ENCODE measurements at regions not wholly inside any gene's neighbourhood (a gene's known extent, or its start where the extent isn't known, plus 50 kb on each side); places are given as distances from the start of the nearest gene placed in this dataset.
"Not testable (repeated sequence)": the region's sequence is repeated elsewhere in the genome, so short reads cannot be mapped to it uniquely, and the experiment has no call there.

- H3K4me2 ChIP-seq, result no peak overlapping the region
- H3K4me3 ChIP-seq (ENCODE audit: low read depth in 2 of 2, low read length in 1 of 2), result no peak overlapping the region
- ChIA-PET POLR2A (no interaction called here), CTCF (no interaction called here)
- H3F3A ChIP-seq (replicated peaks; ENCODE audit: insufficient read depth), result no peaks in the 10 kb centered on the region
- H3K9ac ChIP-seq, result no peak overlapping the region
- no peak for TF ChIP-seq ELF1 (IDR thresholded peaks at IDR 0.05)
- H3K9me2 ChIP-seq, result no peaks in the 10 kb centered on the region
- no peaks in the 10 kb centered on the region for H3K27me3 ChIP-seq (ENCODE audit: insufficient read depth)
- H3K9me3 ChIP-seq, result no peaks in the 10 kb centered on the region
- no peak overlapping the region for H3K27ac ChIP-seq (ENCODE audit: low read depth in 2 of 2, low read length in 1 of 2)
- DNase-seq, result no peak
- H3K36me3 ChIP-seq (replicated peaks in 1 of 2; ENCODE audit: control insufficient read depth in 1 of 2, insufficient read depth in 2 of 2, low read length in 1 of 2), result no peaks in the 10 kb centered on the region
- H2AFZ ChIP-seq (ENCODE audit: low read depth), result no peak overlapping the region
- H4K20me1 ChIP-seq (ENCODE audit: insufficient read depth), result no peaks in the 10 kb centered on the region
- no peaks in the 10 kb centered on the region for H3K4me1 ChIP-seq (ENCODE audit: control insufficient read depth in 1 of 2, insufficient read depth in 2 of 2, low read depth in 1 of 2, low read length in 1 of 2)
- 15% methylated on average over 13 of the region's 14 CpGs for WGBS (ENCODE audit: low lambda C conversion rate)
- no peaks in the 10 kb centered on the region for H3K79me2 ChIP-seq (ENCODE audit: insufficient read depth)
Observed at GRCh38 chr13:111590796-111591195, 270.4 kb downstream of the TEX29 start.

GRCh38 chr13:111593490-111593889 is 273.0 kb downstream of the TEX29 start:
- POLR2A ChIA-PET, result not testable (repeated sequence)

GRCh38 chr13:111594606-111595005 is 274.2 kb downstream of the TEX29 start:
- Histone ChIP-seq H3K9me2 (no peaks in the 10 kb centered on the region), H3K9ac (no peak overlapping the region), H3K9me3 (no peaks in the 10 kb centered on the region), H2AFZ (ENCODE audit: low read depth) (no peak overlapping the region), H3K4me2 (no peak overlapping the region), H3K79me2 (ENCODE audit: insufficient read depth) (no peaks in the 10 kb centered on the region), H3K27me3 (ENCODE audit: insufficient read depth) (no peaks in the 10 kb centered on the region), H3K4me1 (ENCODE audit: control insufficient read depth in 1 of 2, insufficient read depth in 2 of 2, low read depth in 1 of 2, low read length in 1 of 2) (no peaks in the 10 kb centered on the region), H4K20me1 (ENCODE audit: insufficient read depth) (no peaks in the 10 kb centered on the region), H3K4me3 (ENCODE audit: low read depth in 2 of 2, low read length in 1 of 2) (no peak overlapping the region), H3K36me3 (replicated peaks in 1 of 2; ENCODE audit: control insufficient read depth in 1 of 2, insufficient read depth in 2 of 2, low read length in 1 of 2) (no peaks in the 10 kb centered on the region), H3K27ac (ENCODE audit: low read depth in 2 of 2, low read length in 1 of 2) (no peak overlapping the region), H3F3A (replicated peaks; ENCODE audit: insufficient read depth) (no peaks in the 10 kb centered on the region)
- 25% methylated on average over 10 of the region's 10 CpGs for WGBS (ENCODE audit: low lambda C conversion rate)
- no peak for DNase-seq
- TF ChIP-seq SIN3A (IDR thresholded peaks at IDR 0.05; ENCODE audit: borderline replicate concordance, low read depth, low read length), result no peak
- no peak for TF ChIP-seq EP300 (IDR thresholded peaks at IDR 0.05; ENCODE audit: borderline replicate concordance in 1 of 2, low read depth in 1 of 2, low read length in 1 of 2)
- no peak for TF ChIP-seq ELF1 (IDR thresholded peaks at IDR 0.05)
- TF ChIP-seq TCF12 (IDR thresholded peaks at IDR 0.05), result no peak
- TF ChIP-seq USF2 (IDR thresholded peaks at IDR 0.05; ENCODE audit: borderline replicate concordance, low read depth, low read length), result no peak
- TF ChIP-seq RFX5 (IDR thresholded peaks at IDR 0.05; ENCODE audit: low read length), result no peak
- no peak for TF ChIP-seq FOSL2 (IDR thresholded peaks at IDR 0.05; ENCODE audit: borderline replicate concordance, low read depth)
- no peak for TF ChIP-seq RCOR1 (IDR thresholded peaks at IDR 0.05; ENCODE audit: low read length)
- TF ChIP-seq GATA2 (CRISPR knock-in tag; IDR thresholded peaks at IDR 0.05), result no peak
- no peak for TF ChIP-seq GABPA (IDR thresholded peaks at IDR 0.05; ENCODE audit: low read depth)
- ChIA-PET POLR2A (no interaction called here), CTCF (no interaction called here)

More at GRCh38 chr13:111593490-111593889, 273.0 kb downstream of the TEX29 start:
- H3K9me3 ChIP-seq; DNase-seq; H3K9me2 ChIP-seq; H3K4me3 ChIP-seq (ENCODE audit: low read depth in 2 of 2, low read length in 1 of 2); H3K4me2 ChIP-seq; H3F3A ChIP-seq (replicated peaks; ENCODE audit: insufficient read depth); H3K36me3 ChIP-seq (replicated peaks in 1 of 2; ENCODE audit: control insufficient read depth in 1 of 2, insufficient read depth in 2 of 2, low read length in 1 of 2); H3K27me3 ChIP-seq (ENCODE audit: insufficient read depth); H3K79me2 ChIP-seq (ENCODE audit: insufficient read depth); H4K20me1 ChIP-seq (ENCODE audit: insufficient read depth); CTCF ChIA-PET; H3K4me1 ChIP-seq (ENCODE audit: control insufficient read depth in 1 of 2, insufficient read depth in 2 of 2, low read depth in 1 of 2, low read length in 1 of 2); H3K27ac ChIP-seq (ENCODE audit: low read depth in 2 of 2, low read length in 1 of 2); H3K9ac ChIP-seq; H2AFZ ChIP-seq (ENCODE audit: low read depth): not testable (repeated sequence)
- WGBS (ENCODE audit: low lambda C conversion rate), result 40% methylated on average over 4 of the region's 4 CpGs

All from SK-N-SH (cell line).